ENCODE measurements at regions not wholly inside any gene's neighbourhood (a gene's known extent, or its start where the extent isn't known, plus 50 kb on each side); places are given as distances from the start of the nearest gene placed in this dataset.

- no peak for TF ChIP-seq CTCF (IDR thresholded peaks at IDR 0.05; ENCODE audit: insufficient read depth, low read depth, low read length)
- no peak for TF ChIP-seq EZH2 (IDR thresholded peaks at IDR 0.05; ENCODE audit: insufficient read depth, low read length)
These were observed 102.3 kb downstream of the CHST1 start for GRCh38 chr11:45563171-45563570.
